ENCODE measurements at regions not wholly inside any gene's neighbourhood (a gene's known extent, or its start where the extent isn't known, plus 50 kb on each side); places are given as distances from the start of the nearest gene placed in this dataset.

- TF ChIP-seq CTCF (IDR thresholded peaks at IDR 0.05) (no peak), POLR2A (IDR thresholded peaks at IDR 0.05) (no peak)
These were observed 945.3 kb upstream of the GRIA3 start for GRCh38 chrX:122238801-122239200.

All from thyroid gland (tissue), 4 donors.